Lung (tissue), 11 donors: ENCODE measurements at regions not wholly inside any gene's neighbourhood (a gene's known extent, or its start where the extent isn't known, plus 50 kb on each side); places are given as distances from the start of the nearest gene placed in this dataset.
A peak's percentile ranks its signal among the peaks of the same experiment; 100 is the strongest.
"Not testable (repeated sequence)": the region's sequence is repeated elsewhere in the genome, so short reads cannot be mapped to it uniquely, and the experiment has no call there.

Source experiments
- ATAC-seq: fragments of 200-7000 bp; cut with Tn5 transposase; one replicate; pipeline ENCODE4 v1.9.1; 2020; ENCODE audit warnings: moderate number of reproducible peaks; ENCODE audit not compliant: insufficient read depth, low FRiP score
- DNase-seq, 3 donors: peaks; one replicate each; pipeline ENCODE4 v3.0.0-alpha.2; 2013 to 2017
- H3K27ac ChIP-seq, 2 donors: one replicate each; pipeline ENCODE4 v1.5.1; 2013; ENCODE audit warnings: mild to moderate bottlenecking in 2 of 2, moderate library complexity in 2 of 2, control low read depth in 1 of 2, inconsistent platforms in 1 of 2, low read depth in 1 of 2, low read length in 1 of 2
- H3K27me3 ChIP-seq, 3 donors: one replicate each; pipeline ENCODE4 v1.5.1; 2013; ENCODE audit warnings: low read length in 2 of 3; ENCODE audit not compliant: control insufficient read depth in 3 of 3, insufficient read depth in 3 of 3
- H3K36me3 ChIP-seq, 4 donors: one replicate each; pipeline ENCODE4 v1.5.1; 2013; ENCODE audit warnings: low read length in 4 of 4, mild to moderate bottlenecking in 1 of 4, moderate library complexity in 1 of 4; ENCODE audit not compliant: control insufficient read depth in 4 of 4, insufficient read depth in 4 of 4
- H3K4me1 ChIP-seq, 5 donors: one replicate each; pipeline ENCODE4 v1.5.1; 2013; ENCODE audit warnings: low read length in 5 of 5, mild to moderate bottlenecking in 2 of 5, moderate library complexity in 1 of 5; ENCODE audit not compliant: control insufficient read depth in 5 of 5, insufficient read depth in 5 of 5
- H3K4me3 ChIP-seq: one replicate; pipeline ENCODE4 v1.5.1; 2013; ENCODE audit warnings: mild to moderate bottlenecking, control low read depth, moderate library complexity
- H3K9ac ChIP-seq, 2 donors: one replicate each; pipeline ENCODE4 v1.5.1; 2013; ENCODE audit warnings: low read length in 2 of 2, control low read depth in 1 of 2; ENCODE audit not compliant: insufficient read depth in 1 of 2
- H3K9me3 ChIP-seq, 4 donors: one replicate each; pipeline ENCODE4 v1.5.1; 2013; ENCODE audit warnings: low read length in 3 of 4, mild to moderate bottlenecking in 1 of 4, moderate library complexity in 1 of 4; ENCODE audit not compliant: control insufficient read depth in 4 of 4, insufficient read depth in 3 of 4
- CTCF ChIP-seq: IDR thresholded peaks from 2 replicates; pipeline ENCODE4 v1.5.1; 2012; ENCODE audit warnings: mild to moderate bottlenecking; ENCODE audit errors: control extremely low read depth, extremely low read depth
- WGBS, 2 donors: extraction: QIAGEN DNeasy Blood & Tissue Kit; methylation state at CpG; one replicate each; pipeline ENCODE4 v1.1.7; 2013; 5-methylcytosine and 5-hydroxymethylcytosine counted together
- donor health status: control.
- donor health status: control.
- donor health status: Bipolar disorder and iron deficiency.
- donor health status: healthy.
- donor health status: DM: yes; HTN: yes; CAD: no.

GRCh38 chr21:33968080-33968994 lies 52.7 kb upstream of the ATP5PO start:
- H3K9me3 ChIP-seq = no peaks in the 10 kb centered on the region
- WGBS, 2 donors = 60 to 79% methylated on average over 5 of the region's 5 CpGs
- H3K36me3 ChIP-seq = no peaks in the 10 kb centered on the region
- TF ChIP-seq CTCF = no peak
- H3K27me3 ChIP-seq = no peaks in the 10 kb centered on the region
- ATAC-seq (no peak), DNase-seq (peak in 1 of 3 donors; percentile 39)
- peaks cover 0 to 23% (median 12%) of the 10 kb centered on the region in 5 donors for H3K4me1 ChIP-seq
- H3K27ac ChIP-seq = peak overlapping the region; percentile 12 to 20
- H3K4me3 ChIP-seq = no peak overlapping the region
- no peak overlapping the region for H3K9ac ChIP-seq

- ATAC-seq = no peak
- no peaks in the 10 kb centered on the region for H3K9me3 ChIP-seq
- TF ChIP-seq CTCF = no peak
- H3K36me3 ChIP-seq = no peaks in the 10 kb centered on the region
- H3K4me3 ChIP-seq = no peak overlapping the region
- H3K4me1 ChIP-seq = peaks cover 0 to 23% (median 12%) of the 10 kb centered on the region in 5 donors
- no peaks in the 10 kb centered on the region for H3K27me3 ChIP-seq
- 78 to 86% methylated on average over 5 of the region's 5 CpGs for WGBS, 2 donors
- H3K9ac ChIP-seq = no peak overlapping the region
- no peak for DNase-seq
- H3K27ac ChIP-seq = no peak overlapping the region
Measured at GRCh38 chr21:33967086-33967571, 51.5 kb upstream of the ATP5PO start.

GRCh38 chr21:33966324-33966949 lies 50.8 kb upstream of the ATP5PO start:
- H3K4me1 ChIP-seq = peaks cover 0 to 23% (median 10%) of the 10 kb centered on the region in 5 donors
- H3K36me3 ChIP-seq = no peaks in the 10 kb centered on the region
- ATAC-seq (no peak), DNase-seq (peak in 1 of 3 donors; percentile 13)
- peak overlapping the region in 1 of 2 donors; percentile 39 for H3K27ac ChIP-seq
- TF ChIP-seq CTCF = no peak
- no peaks in the 10 kb centered on the region for H3K27me3 ChIP-seq
- H3K4me3 ChIP-seq = no peak overlapping the region
- H3K9me3 ChIP-seq = no peaks in the 10 kb centered on the region
- H3K9ac ChIP-seq = no peak overlapping the region
- WGBS, 2 donors = 52 to 65% methylated on average over 4 of the region's 4 CpGs

- H3K27ac ChIP-seq, DNase-seq, H3K9ac ChIP-seq, ATAC-seq, H3K9me3 ChIP-seq, H3K4me3 ChIP-seq, H3K27me3 ChIP-seq, H3K36me3 ChIP-seq: not testable (repeated sequence)
- 98% methylated on average over 9 of the region's 9 CpGs for WGBS, 2 donors
- peaks cover 0 to 23% (median 10%) of the 10 kb centered on the region in 5 donors for H3K4me1 ChIP-seq
Measured at GRCh38 chr21:33965662-33966061, 50.1 kb upstream of the ATP5PO start.
